Astrocyte (in vitro differentiated cells and primary cell): ENCODE measurements at regions not wholly inside any gene's neighbourhood (a gene's known extent, or its start where the extent isn't known, plus 50 kb on each side); places are given as distances from the start of the nearest gene placed in this dataset.

Source experiments
- DNase-seq: peaks from one replicate; pipeline ENCODE4 v3.0.0-alpha.2; 2010; ENCODE audit warnings: low read depth
- FAIRE-seq: peaks from 2 replicates; lab custom pipeline; 2011; peaks lifted over from hg19 to GRCh38; lab: Jason Lieb, UNC
- H2AFZ ChIP-seq: 2 replicates; pipeline ENCODE4 v1.6.0; 2012; ENCODE audit warnings: low read depth, low read length, inconsistent platforms
- H3K27ac ChIP-seq: 2 replicates; pipeline ENCODE4 v1.5.1; 2011; ENCODE audit warnings: low read depth, low read length, inconsistent platforms
- H3K27me3 ChIP-seq: 2 replicates; pipeline ENCODE4 v1.6.0; 2011; ENCODE audit warnings: low read length, inconsistent platforms; ENCODE audit not compliant: insufficient read depth
- H3K36me3 ChIP-seq: 2 replicates; pipeline ENCODE4 v1.5.1; 2011; ENCODE audit warnings: low read length, inconsistent platforms; ENCODE audit not compliant: insufficient read depth
- H3K4me1 ChIP-seq: 2 replicates; pipeline ENCODE4 v1.5.1; 2011; ENCODE audit warnings: low read length, inconsistent platforms; ENCODE audit not compliant: insufficient read depth
- H3K4me2 ChIP-seq: 2 replicates; pipeline ENCODE4 v1.6.0; 2012; ENCODE audit warnings: low read length, inconsistent platforms
- H3K4me3 ChIP-seq: 2 replicates; pipeline ENCODE4 v1.5.1; 2011; ENCODE audit warnings: low read depth, mild to moderate bottlenecking, low read length, inconsistent platforms; ENCODE audit not compliant: insufficient read depth
- H3K79me2 ChIP-seq: 2 replicates; pipeline ENCODE4 v1.6.0; 2012; ENCODE audit warnings: mild to moderate bottlenecking, low read length, inconsistent platforms; ENCODE audit not compliant: insufficient read depth
- H3K9ac ChIP-seq: 2 replicates; pipeline ENCODE4 v1.6.0; 2012; ENCODE audit warnings: mild to moderate bottlenecking, low read length, inconsistent platforms
- H3K9me3 ChIP-seq: 2 replicates; pipeline ENCODE4 v1.5.1; 2012; ENCODE audit warnings: low read depth, mild to moderate bottlenecking, low read length, inconsistent platforms; ENCODE audit not compliant: insufficient read depth
- H4K20me1 ChIP-seq: 2 replicates; pipeline ENCODE4 v1.6.0; 2012; ENCODE audit warnings: low read length, inconsistent platforms; ENCODE audit not compliant: insufficient read depth
- H3K27ac Mint-ChIP-seq: one replicate; pipeline ENCODE4 v1.8.0; 2021; ENCODE audit warnings: mild to moderate bottlenecking, mixed read lengths; ENCODE audit not compliant: unreplicated experiment
- H3K27me3 Mint-ChIP-seq: one replicate; pipeline ENCODE4 v1.8.0; 2021; ENCODE audit warnings: low read depth, mixed read lengths; ENCODE audit not compliant: unreplicated experiment
- H3K36me3 Mint-ChIP-seq: one replicate; pipeline ENCODE4 v1.8.0; 2021; ENCODE audit warnings: low read depth, mixed read lengths; ENCODE audit not compliant: unreplicated experiment
- H3K4me1 Mint-ChIP-seq: one replicate; pipeline ENCODE4 v1.8.0; 2021; ENCODE audit warnings: low read depth, mixed read lengths; ENCODE audit not compliant: unreplicated experiment
- H3K4me3 Mint-ChIP-seq: one replicate; pipeline ENCODE4 v1.8.0; 2021; ENCODE audit warnings: mild to moderate bottlenecking, moderate library complexity, mixed read lengths; ENCODE audit not compliant: unreplicated experiment
- H3K9me3 Mint-ChIP-seq: one replicate; pipeline ENCODE4 v1.8.0; 2021; ENCODE audit warnings: mild to moderate bottlenecking, mixed read lengths; ENCODE audit not compliant: unreplicated experiment
- CTCF ChIP-seq: IDR thresholded peaks from 2 replicates; pipeline ENCODE4 v1.5.1; 2011; ENCODE audit warnings: low read depth, mild to moderate bottlenecking, inconsistent platforms, low read length, moderate library complexity; ENCODE audit not compliant: insufficient read depth
- EZH2 ChIP-seq: IDR thresholded peaks from 2 replicates; pipeline ENCODE4 v1.6.1; 2012; ENCODE audit warnings: mild to moderate bottlenecking, low read length, inconsistent platforms; ENCODE audit not compliant: insufficient read depth

DNA sequence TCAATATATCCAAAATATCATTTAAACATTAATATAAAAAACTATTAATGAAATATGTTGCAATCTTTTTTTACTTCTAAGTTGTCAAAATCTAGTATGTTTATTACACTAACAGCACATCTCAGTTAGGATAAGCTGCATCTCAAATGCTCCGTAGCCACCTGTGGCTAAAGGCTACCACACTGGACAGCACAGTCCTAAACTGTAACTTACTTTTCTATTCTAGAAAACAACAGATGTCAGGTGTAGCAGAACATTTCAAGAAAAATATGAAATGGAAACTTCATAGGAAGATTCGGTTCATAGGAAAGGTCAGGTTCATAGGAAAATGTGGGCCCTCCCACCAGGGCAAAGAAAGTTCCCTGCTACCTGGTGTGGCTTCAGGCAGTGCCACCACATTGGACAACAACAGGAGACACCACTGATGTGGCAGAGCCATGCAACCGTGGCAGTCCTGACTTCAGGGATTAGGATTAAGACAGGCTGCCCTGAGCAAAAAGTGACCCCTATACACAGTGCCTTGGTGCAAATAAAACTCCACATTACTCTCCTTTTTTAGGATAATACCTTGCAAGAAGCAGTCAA lies 197.8 kb upstream of the NR4A3 start:
- Histone ChIP-seq H2AFZ (no peak overlapping the region), H4K20me1 (no peaks in the 10 kb centered on the region), H3K9me3 (no peaks in the 10 kb centered on the region), H3K4me2 (no peak overlapping the region), H3K9ac (no peak overlapping the region), H3K4me3 (no peak overlapping the region), H3K27ac (no peak overlapping the region), H3K27me3 (no peaks in the 10 kb centered on the region), H3K79me2 (no peaks in the 10 kb centered on the region), H3K4me1 (no peaks in the 10 kb centered on the region), H3K36me3 (no peaks in the 10 kb centered on the region)
- FAIRE-seq (no peak), DNase-seq (no peak)
- H3K36me3 Mint-ChIP-seq, result no peaks in the 10 kb centered on the region
- no peak overlapping the region for H3K27ac Mint-ChIP-seq
- no peaks in the 10 kb centered on the region for H3K9me3 Mint-ChIP-seq
- no peak overlapping the region for H3K4me3 Mint-ChIP-seq
- no peak for TF ChIP-seq CTCF
- no peak for TF ChIP-seq EZH2
- no peaks in the 10 kb centered on the region for H3K27me3 Mint-ChIP-seq
- H3K4me1 Mint-ChIP-seq, result no peaks in the 10 kb centered on the region

- H3K27me3 Mint-ChIP-seq, result no peaks in the 10 kb centered on the region
These were observed 197.0 kb upstream of the NR4A3 start for GRCh38 chr9:99624499-99625233.

More at GRCh38 chr9:99624499-99625233, 197.0 kb upstream of the NR4A3 start:
- Mint-ChIP-seq H3K27ac (no peak overlapping the region), H3K4me1 (no peaks in the 10 kb centered on the region), H3K9me3 (no peaks in the 10 kb centered on the region), H3K4me3 (no peak overlapping the region), H3K36me3 (no peaks in the 10 kb centered on the region)
- H4K20me1 ChIP-seq, result no peaks in the 10 kb centered on the region
- no peak overlapping the region for H3K4me2 ChIP-seq
- H2AFZ ChIP-seq, result no peak overlapping the region
- H3K4me1 ChIP-seq, result no peaks in the 10 kb centered on the region
- H3K79me2 ChIP-seq, result no peaks in the 10 kb centered on the region
- no peak overlapping the region for H3K4me3 ChIP-seq
- TF ChIP-seq CTCF (no peak), EZH2 (no peak)
- DNase-seq (no peak), FAIRE-seq (no peak)
- no peaks in the 10 kb centered on the region for H3K27me3 ChIP-seq
- no peak overlapping the region for H3K27ac ChIP-seq
- H3K36me3 ChIP-seq, result no peaks in the 10 kb centered on the region
- no peak overlapping the region for H3K9ac ChIP-seq
- no peaks in the 10 kb centered on the region for H3K9me3 ChIP-seq
